Right atrium auricular region (tissue), 2 donors: ENCODE measurements at regions not wholly inside any gene's neighbourhood (a gene's known extent, or its start where the extent isn't known, plus 50 kb on each side); places are given as distances from the start of the nearest gene placed in this dataset.

Source experiments
- DNase-seq: peaks from one replicate; pipeline ENCODE4 v3.0.0-alpha.2; 2019; ENCODE audit warnings: low spot score
- H3K27ac ChIP-seq, 2 donors: fragments of 200-600 bp; sonication (generic); 1 replicate in 1 of 2; 2 replicates in 1 of 2; pipeline ENCODE4 v1.5.1; 2016 to 2019
- H3K27me3 ChIP-seq, 2 donors: fragments of 200-600 bp; sonication (generic); one replicate each; pipeline versions ENCODE4 v1.5.1 to v1.6.0; 2017 to 2019
- H3K36me3 ChIP-seq: fragments of 200-600 bp; sonication (generic); one replicate; pipeline ENCODE4 v1.5.1; 2016
- H3K4me1 ChIP-seq, 2 donors: fragments of 200-600 bp; sonication (generic); one replicate each; pipeline versions ENCODE4 v1.5.1 to v1.6.0; 2017 to 2019
- H3K4me3 ChIP-seq, 2 donors: fragments of 200-600 bp; sonication (generic); 1 replicate in 1 of 2; 2 replicates in 1 of 2; pipeline ENCODE4 v1.5.1; 2017 to 2019; ENCODE audit warnings: mild to moderate bottlenecking in 1 of 2, moderate library complexity in 1 of 2
- H3K9me3 ChIP-seq, 2 donors: fragments of 200-600 bp; sonication (generic); one replicate each; pipeline ENCODE4 v1.5.1; 2019
- CTCF ChIP-seq, 2 donors: fragments of 200-600 bp; sonication (generic); IDR thresholded peaks; one replicate each; pipeline ENCODE4 v1.5.1; 2019; ENCODE audit warnings: antibody characterized with exemption in 2 of 2

DNA sequence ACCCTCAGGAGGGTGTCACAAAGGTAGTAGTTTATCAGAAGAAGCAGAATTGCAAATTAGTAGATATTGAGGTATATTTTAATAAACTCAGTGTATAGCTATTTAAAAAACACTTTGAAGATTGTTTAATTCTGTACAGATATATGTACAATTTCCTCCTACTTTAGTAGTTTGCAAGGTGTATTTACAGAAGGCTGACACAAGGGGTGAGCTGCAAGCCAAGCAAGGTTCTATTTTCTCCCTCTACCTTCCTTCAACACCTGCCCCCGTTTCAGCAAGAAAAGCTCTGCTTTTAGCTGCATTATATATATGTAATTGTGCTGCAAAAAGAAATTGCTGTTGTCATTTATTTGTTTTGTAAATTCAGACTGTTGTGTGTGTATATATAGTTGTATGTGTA lies 674.2 kb upstream of the PKN2 start:
- no peaks in the 10 kb centered on the region for H3K9me3 ChIP-seq
- H3K36me3 ChIP-seq, result no peaks in the 10 kb centered on the region
- DNase-seq, result no peak
- H3K27me3 ChIP-seq, result no peaks in the 10 kb centered on the region
- H3K27ac ChIP-seq, result no peak overlapping the region
- no peak for TF ChIP-seq CTCF (IDR thresholded peaks at IDR 0.05)
- H3K4me3 ChIP-seq, result no peak overlapping the region
- no peaks in the 10 kb centered on the region for H3K4me1 ChIP-seq

DNA sequence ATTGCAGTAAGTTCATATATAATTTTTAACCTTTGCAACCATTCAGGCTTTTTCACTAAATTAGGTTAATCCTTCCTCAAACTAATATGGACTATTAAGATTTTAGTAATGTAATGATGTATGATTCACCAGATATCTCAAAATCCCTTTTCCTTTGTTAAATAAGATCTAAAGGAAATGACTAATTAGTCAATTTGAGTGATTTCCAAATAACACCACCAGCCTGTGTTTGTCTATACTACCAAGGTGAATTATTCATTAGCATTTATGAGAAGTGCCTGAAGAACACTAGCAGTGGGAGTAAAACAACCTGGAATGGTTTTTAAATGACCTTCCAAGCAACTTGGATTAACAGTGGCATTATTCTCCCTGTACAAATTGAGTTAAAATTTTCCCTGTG lies 670.6 kb upstream of the PKN2 start:
- DNase-seq, result no peak
- Histone ChIP-seq H3K4me3 (no peak overlapping the region), H3K36me3 (no peaks in the 10 kb centered on the region), H3K27ac (no peak overlapping the region), H3K9me3 (no peaks in the 10 kb centered on the region), H3K27me3 (no peaks in the 10 kb centered on the region), H3K4me1 (no peaks in the 10 kb centered on the region)
- TF ChIP-seq CTCF (IDR thresholded peaks at IDR 0.05), result no peak

GRCh38 chr1:88014131-88014530 lies 669.9 kb upstream of the PKN2 start:
- no peak for TF ChIP-seq CTCF (IDR thresholded peaks at IDR 0.05)
- H3K36me3 ChIP-seq, result no peaks in the 10 kb centered on the region

DNA sequence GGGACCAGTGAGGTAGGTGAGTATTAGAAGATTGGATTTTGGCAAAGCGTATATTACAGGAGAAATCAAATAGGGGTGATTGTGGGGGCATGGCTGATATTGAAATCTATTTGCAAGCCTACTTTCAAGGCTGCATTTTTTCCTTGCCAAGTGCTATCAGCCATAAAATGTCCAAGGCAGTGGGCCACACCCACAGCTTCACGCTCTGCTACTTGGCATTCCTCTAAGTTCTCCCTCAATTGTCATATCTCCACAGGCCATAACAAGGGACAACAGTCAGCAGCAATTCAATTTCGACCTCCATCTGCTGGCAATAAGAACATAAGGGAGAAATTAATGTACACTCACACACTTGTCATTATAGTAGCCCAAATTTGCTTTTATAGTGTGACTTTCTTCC lies 667.1 kb upstream of the PKN2 start:
- no peaks in the 10 kb centered on the region for H3K9me3 ChIP-seq
- DNase-seq, result no peak
- no peaks in the 10 kb centered on the region for H3K27me3 ChIP-seq
- no peak for TF ChIP-seq CTCF (IDR thresholded peaks at IDR 0.05)
- H3K4me1 ChIP-seq, result no peaks in the 10 kb centered on the region
- no peak overlapping the region for H3K27ac ChIP-seq
- no peaks in the 10 kb centered on the region for H3K36me3 ChIP-seq
- H3K4me3 ChIP-seq, result no peak overlapping the region

More at GRCh38 chr1:88014131-88014530, 669.9 kb upstream of the PKN2 start:
- Histone ChIP-seq H3K4me3 (no peak overlapping the region), H3K4me1 (no peaks in the 10 kb centered on the region), H3K27me3 (no peaks in the 10 kb centered on the region), H3K9me3 (no peaks in the 10 kb centered on the region), H3K27ac (no peak overlapping the region)
- DNase-seq, result no peak

- Histone ChIP-seq H3K27me3 (no peaks in the 10 kb centered on the region), H3K36me3 (no peaks in the 10 kb centered on the region), H3K4me1 (no peaks in the 10 kb centered on the region), H3K4me3 (no peak overlapping the region), H3K9me3 (no peaks in the 10 kb centered on the region), H3K27ac (no peak overlapping the region)
- no peak for DNase-seq
- TF ChIP-seq CTCF (IDR thresholded peaks at IDR 0.05), result no peak
Measured at GRCh38 chr1:88021529-88021928, 662.5 kb upstream of the PKN2 start.

GRCh38 chr1:88022516-88022915 lies 661.6 kb upstream of the PKN2 start:
- Histone ChIP-seq H3K36me3 (no peaks in the 10 kb centered on the region), H3K4me3 (no peak overlapping the region), H3K9me3 (no peaks in the 10 kb centered on the region), H3K27me3 (no peaks in the 10 kb centered on the region), H3K27ac (no peak overlapping the region), H3K4me1 (no peaks in the 10 kb centered on the region)
- DNase-seq, result no peak
- no peak for TF ChIP-seq CTCF (IDR thresholded peaks at IDR 0.05)
